Liver (tissue), 8 donors: ENCODE measurements at regions not wholly inside any gene's neighbourhood (a gene's known extent, or its start where the extent isn't known, plus 50 kb on each side); places are given as distances from the start of the nearest gene placed in this dataset.

ENCODE experiments used
- DNase-seq: peaks from one replicate; pipeline ENCODE4 v3.0.0-alpha.2; 2017; ENCODE audit warnings: low spot score
- H3K27ac ChIP-seq, 2 donors: one replicate each; pipeline ENCODE4 v1.7.0; 2013; ENCODE audit warnings: inconsistent platforms in 2 of 2, low read length in 2 of 2, control low read depth in 1 of 2, low read depth in 1 of 2, mild to moderate bottlenecking in 1 of 2
- H3K27me3 ChIP-seq, 4 donors: one replicate each; pipeline versions ENCODE4 v1.6.1 to v1.7.0; 2013; ENCODE audit warnings: low read length in 3 of 4, inconsistent platforms in 1 of 4, mild to moderate bottlenecking in 1 of 4, moderate library complexity in 1 of 4; ENCODE audit not compliant: control insufficient read depth in 4 of 4, insufficient read depth in 4 of 4
- H3K36me3 ChIP-seq, 4 donors: one replicate each; pipeline versions ENCODE4 v1.6.1 to v1.7.0; 2013; ENCODE audit warnings: low read length in 3 of 4, mild to moderate bottlenecking in 3 of 4, low read depth in 1 of 4, moderate library complexity in 1 of 4; ENCODE audit not compliant: control insufficient read depth in 4 of 4, insufficient read depth in 3 of 4
- H3K4me1 ChIP-seq, 4 donors: one replicate each; pipeline versions ENCODE4 v1.6.1 to v1.7.0; 2013; ENCODE audit warnings: low read length in 3 of 4, mild to moderate bottlenecking in 3 of 4, moderate library complexity in 1 of 4; ENCODE audit not compliant: control insufficient read depth in 4 of 4, insufficient read depth in 4 of 4
- H3K4me3 ChIP-seq, 3 donors: one replicate each; pipeline versions ENCODE4 v1.6.1 to v1.7.0; 2013; ENCODE audit warnings: low read length in 3 of 3, control low read depth in 1 of 3, low read depth in 1 of 3, mild to moderate bottlenecking in 1 of 3
- H3K9ac ChIP-seq, 2 donors: one replicate each; pipeline ENCODE4 v1.7.0; 2013; ENCODE audit warnings: low read length in 2 of 2, mild to moderate bottlenecking in 2 of 2, moderate library complexity in 2 of 2, control low read depth in 1 of 2, low read depth in 1 of 2
- H3K9me3 ChIP-seq, 4 donors: one replicate each; pipeline versions ENCODE4 v1.6.1 to v1.7.0; 2013; ENCODE audit warnings: low read length in 3 of 4; ENCODE audit not compliant: control insufficient read depth in 4 of 4
- EGR1 ChIP-seq, 2 donors: IDR thresholded peaks; 2 replicates each; pipeline ENCODE4 v1.6.1; 2016 to 2018; ENCODE audit warnings: antibody characterized with exemption in 2 of 2, low read depth in 2 of 2
- FOXA1 ChIP-seq: IDR thresholded peaks from 2 replicates; pipeline ENCODE4 v1.6.1; 2016; ENCODE audit warnings: antibody characterized with exemption
- GABPA ChIP-seq, 2 donors: IDR thresholded peaks in 1 of 2; conservative IDR thresholded peaks in 1 of 2; 2 replicates each; pipeline ENCODE4 v1.6.1; 2016; ENCODE audit warnings: antibody characterized with exemption in 2 of 2, mild to moderate bottlenecking in 1 of 2, moderate library complexity in 1 of 2
- HNF4A ChIP-seq, 2 donors: conservative IDR thresholded peaks; 2 replicates each; pipeline ENCODE4 v1.6.1; 2016; ENCODE audit warnings: antibody characterized with exemption in 2 of 2, mild to moderate bottlenecking in 2 of 2
- RAD21 ChIP-seq, 2 donors: IDR thresholded peaks; 2 replicates each; pipeline ENCODE4 v1.6.1; 2016; ENCODE audit warnings: antibody characterized with exemption in 2 of 2, mild to moderate bottlenecking in 2 of 2
- RXRA ChIP-seq, 2 donors: IDR thresholded peaks; 2 replicates each; pipeline ENCODE4 v1.6.1; 2017 to 2018; ENCODE audit warnings: antibody characterized with exemption in 2 of 2, mild to moderate bottlenecking in 1 of 2
- SP1 ChIP-seq: IDR thresholded peaks from 2 replicates; pipeline ENCODE4 v1.6.1; 2018; ENCODE audit warnings: antibody characterized with exemption, mild to moderate bottlenecking
- YY1 ChIP-seq: IDR thresholded peaks from 2 replicates; pipeline ENCODE4 v1.6.1; 2016; ENCODE audit warnings: antibody characterized with exemption, mild to moderate bottlenecking
- WGBS: extraction: QIAGEN DNeasy Blood & Tissue Kit; methylation state at CpG from one replicate; pipeline ENCODE4 v1.1.7; 2013; 5-methylcytosine and 5-hydroxymethylcytosine counted together
- TF ChIP-seq, protein P1 (sequence below): IDR thresholded peaks from 2 replicates; pipeline ENCODE4 v1.6.1; 2016; ENCODE audit warnings: antibody characterized with exemption, mild to moderate bottlenecking
- TF ChIP-seq, protein P2 (sequence below): IDR thresholded peaks from 2 replicates; pipeline ENCODE4 v1.6.1; 2016; ENCODE audit warnings: antibody characterized with exemption
- TF ChIP-seq, protein P3 (sequence below): fragments of 150-350 bp; IDR thresholded peaks from 2 replicates; pipeline ENCODE4 v1.5.1; 2017; ENCODE audit warnings: improper control_type of control experiment, low read depth, low read length; ENCODE audit not compliant: missing input control
- TF ChIP-seq, protein P4 (sequence below): IDR thresholded peaks from 2 replicates; pipeline ENCODE4 v1.6.1; 2016; ENCODE audit warnings: antibody characterized with exemption
- TF ChIP-seq, protein P5 (sequence below): IDR thresholded peaks from 2 replicates; pipeline ENCODE4 v1.6.1; 2016; ENCODE audit warnings: antibody characterized with exemption
- donor health status: healthy.
- donor health status: healthy.
- donor health status: healthy.
- donor health status: healthy.
- donor health status: healthy.

DNA sequence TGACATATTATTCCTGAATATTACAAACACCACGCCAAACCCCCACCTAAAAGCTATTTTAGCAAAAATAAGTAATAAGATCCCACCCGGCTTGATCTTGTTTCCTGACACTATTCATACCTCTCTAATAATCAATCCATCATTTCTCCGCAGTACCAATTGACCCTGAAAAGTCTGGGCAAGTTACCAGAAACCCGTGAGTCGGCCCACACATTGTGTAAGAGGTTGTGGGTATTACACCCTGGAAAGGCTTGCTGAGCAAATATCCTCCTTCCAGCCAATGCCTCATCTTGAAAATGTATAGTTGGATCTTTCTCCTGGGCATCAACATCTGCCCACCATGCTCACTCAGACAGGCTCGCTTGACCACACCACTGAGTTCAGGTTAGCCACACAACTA lies 451.0 kb downstream of the TTLL7 start (continued):
- TF ChIP-seq, protein P1, sequence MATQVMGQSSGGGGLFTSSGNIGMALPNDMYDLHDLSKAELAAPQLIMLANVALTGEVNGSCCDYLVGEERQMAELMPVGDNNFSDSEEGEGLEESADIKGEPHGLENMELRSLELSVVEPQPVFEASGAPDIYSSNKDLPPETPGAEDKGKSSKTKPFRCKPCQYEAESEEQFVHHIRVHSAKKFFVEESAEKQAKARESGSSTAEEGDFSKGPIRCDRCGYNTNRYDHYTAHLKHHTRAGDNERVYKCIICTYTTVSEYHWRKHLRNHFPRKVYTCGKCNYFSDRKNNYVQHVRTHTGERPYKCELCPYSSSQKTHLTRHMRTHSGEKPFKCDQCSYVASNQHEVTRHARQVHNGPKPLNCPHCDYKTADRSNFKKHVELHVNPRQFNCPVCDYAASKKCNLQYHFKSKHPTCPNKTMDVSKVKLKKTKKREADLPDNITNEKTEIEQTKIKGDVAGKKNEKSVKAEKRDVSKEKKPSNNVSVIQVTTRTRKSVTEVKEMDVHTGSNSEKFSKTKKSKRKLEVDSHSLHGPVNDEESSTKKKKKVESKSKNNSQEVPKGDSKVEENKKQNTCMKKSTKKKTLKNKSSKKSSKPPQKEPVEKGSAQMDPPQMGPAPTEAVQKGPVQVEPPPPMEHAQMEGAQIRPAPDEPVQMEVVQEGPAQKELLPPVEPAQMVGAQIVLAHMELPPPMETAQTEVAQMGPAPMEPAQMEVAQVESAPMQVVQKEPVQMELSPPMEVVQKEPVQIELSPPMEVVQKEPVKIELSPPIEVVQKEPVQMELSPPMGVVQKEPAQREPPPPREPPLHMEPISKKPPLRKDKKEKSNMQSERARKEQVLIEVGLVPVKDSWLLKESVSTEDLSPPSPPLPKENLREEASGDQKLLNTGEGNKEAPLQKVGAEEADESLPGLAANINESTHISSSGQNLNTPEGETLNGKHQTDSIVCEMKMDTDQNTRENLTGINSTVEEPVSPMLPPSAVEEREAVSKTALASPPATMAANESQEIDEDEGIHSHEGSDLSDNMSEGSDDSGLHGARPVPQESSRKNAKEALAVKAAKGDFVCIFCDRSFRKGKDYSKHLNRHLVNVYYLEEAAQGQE = no peak
- TF ChIP-seq, protein P2, sequence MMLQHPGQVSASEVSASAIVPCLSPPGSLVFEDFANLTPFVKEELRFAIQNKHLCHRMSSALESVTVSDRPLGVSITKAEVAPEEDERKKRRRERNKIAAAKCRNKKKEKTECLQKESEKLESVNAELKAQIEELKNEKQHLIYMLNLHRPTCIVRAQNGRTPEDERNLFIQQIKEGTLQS = no peak
- TF ChIP-seq RAD21 (IDR thresholded peaks at IDR 0.05) (peak; percentile 50 to 52), HNF4A (conservative IDR thresholded peaks at IDR 0.05) (peak; percentile 54 to 58), YY1 (peak; percentile 45)

DNA sequence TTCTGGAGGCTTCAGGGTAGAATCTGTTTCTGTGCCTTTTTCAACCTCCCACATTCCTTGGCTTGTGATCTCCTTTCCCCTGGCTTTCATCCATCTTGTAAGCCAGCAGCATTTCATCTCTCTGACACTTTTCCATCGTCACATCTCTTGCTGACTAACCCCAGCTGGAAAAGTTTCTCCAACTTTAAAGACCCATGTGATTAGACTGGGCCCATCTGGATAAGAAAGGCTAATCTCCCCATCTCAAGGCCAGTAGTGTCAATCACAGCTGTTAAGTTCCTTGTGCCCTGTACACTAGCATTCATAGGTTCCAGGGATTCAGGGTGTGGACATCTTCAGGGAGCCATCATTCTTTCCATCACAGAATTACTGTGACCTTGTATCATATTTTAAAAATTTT lies 452.1 kb downstream of the TTLL7 start:
- Histone ChIP-seq H3K4me1 (peaks cover 0 to 3% (median 0%) of the 10 kb centered on the region in 4 donors), H3K4me3 (no peak overlapping the region), H3K9ac (no peak overlapping the region), H3K27me3 (no peaks in the 10 kb centered on the region), H3K36me3 (no peaks in the 10 kb centered on the region), H3K27ac (no peak overlapping the region), H3K9me3 (no peaks in the 10 kb centered on the region)
- WGBS = 70% methylated on average over 1 of the region's 1 CpG
- no peak for TF ChIP-seq RAD21 (IDR thresholded peaks at IDR 0.05)
- TF ChIP-seq, protein P3, sequence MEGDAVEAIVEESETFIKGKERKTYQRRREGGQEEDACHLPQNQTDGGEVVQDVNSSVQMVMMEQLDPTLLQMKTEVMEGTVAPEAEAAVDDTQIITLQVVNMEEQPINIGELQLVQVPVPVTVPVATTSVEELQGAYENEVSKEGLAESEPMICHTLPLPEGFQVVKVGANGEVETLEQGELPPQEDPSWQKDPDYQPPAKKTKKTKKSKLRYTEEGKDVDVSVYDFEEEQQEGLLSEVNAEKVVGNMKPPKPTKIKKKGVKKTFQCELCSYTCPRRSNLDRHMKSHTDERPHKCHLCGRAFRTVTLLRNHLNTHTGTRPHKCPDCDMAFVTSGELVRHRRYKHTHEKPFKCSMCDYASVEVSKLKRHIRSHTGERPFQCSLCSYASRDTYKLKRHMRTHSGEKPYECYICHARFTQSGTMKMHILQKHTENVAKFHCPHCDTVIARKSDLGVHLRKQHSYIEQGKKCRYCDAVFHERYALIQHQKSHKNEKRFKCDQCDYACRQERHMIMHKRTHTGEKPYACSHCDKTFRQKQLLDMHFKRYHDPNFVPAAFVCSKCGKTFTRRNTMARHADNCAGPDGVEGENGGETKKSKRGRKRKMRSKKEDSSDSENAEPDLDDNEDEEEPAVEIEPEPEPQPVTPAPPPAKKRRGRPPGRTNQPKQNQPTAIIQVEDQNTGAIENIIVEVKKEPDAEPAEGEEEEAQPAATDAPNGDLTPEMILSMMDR = no peak
- no peak for TF ChIP-seq RXRA (IDR thresholded peaks at IDR 0.05)
- no peak for TF ChIP-seq SP1
- no peak for TF ChIP-seq EGR1 (IDR thresholded peaks at IDR 0.05; ENCODE audit: low read depth in 2 of 2)
- no peak for TF ChIP-seq GABPA (IDR thresholded peaks at IDR 0.05 in 1 of 2, conservative IDR thresholded peaks at IDR 0.05 in 1 of 2)
- TF ChIP-seq, protein P4, sequence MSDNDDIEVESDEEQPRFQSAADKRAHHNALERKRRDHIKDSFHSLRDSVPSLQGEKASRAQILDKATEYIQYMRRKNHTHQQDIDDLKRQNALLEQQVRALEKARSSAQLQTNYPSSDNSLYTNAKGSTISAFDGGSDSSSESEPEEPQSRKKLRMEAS = no peak
- TF ChIP-seq, protein P5, sequence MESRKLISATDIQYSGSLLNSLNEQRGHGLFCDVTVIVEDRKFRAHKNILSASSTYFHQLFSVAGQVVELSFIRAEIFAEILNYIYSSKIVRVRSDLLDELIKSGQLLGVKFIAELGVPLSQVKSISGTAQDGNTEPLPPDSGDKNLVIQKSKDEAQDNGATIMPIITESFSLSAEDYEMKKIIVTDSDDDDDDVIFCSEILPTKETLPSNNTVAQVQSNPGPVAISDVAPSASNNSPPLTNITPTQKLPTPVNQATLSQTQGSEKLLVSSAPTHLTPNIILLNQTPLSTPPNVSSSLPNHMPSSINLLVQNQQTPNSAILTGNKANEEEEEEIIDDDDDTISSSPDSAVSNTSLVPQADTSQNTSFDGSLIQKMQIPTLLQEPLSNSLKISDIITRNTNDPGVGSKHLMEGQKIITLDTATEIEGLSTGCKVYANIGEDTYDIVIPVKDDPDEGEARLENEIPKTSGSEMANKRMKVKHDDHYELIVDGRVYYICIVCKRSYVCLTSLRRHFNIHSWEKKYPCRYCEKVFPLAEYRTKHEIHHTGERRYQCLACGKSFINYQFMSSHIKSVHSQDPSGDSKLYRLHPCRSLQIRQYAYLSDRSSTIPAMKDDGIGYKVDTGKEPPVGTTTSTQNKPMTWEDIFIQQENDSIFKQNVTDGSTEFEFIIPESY = no peak
- no peak for TF ChIP-seq FOXA1
- no peak for DNase-seq
